GM23338 (cell line): ENCODE measurements at regions not wholly inside any gene's neighbourhood (a gene's known extent, or its start where the extent isn't known, plus 50 kb on each side); places are given as distances from the start of the nearest gene placed in this dataset.

Source experiments
- EZH2 ChIP-seq: fragments of 200-600 bp; sonication (generic); IDR thresholded peaks from one replicate; pipeline ENCODE4 v1.8.0; 2017; ENCODE audit warnings: antibody characterized with exemption, mild to moderate bottlenecking, low read depth; ENCODE audit not compliant: unreplicated experiment
- EZH2phosphoT487 ChIP-seq: fragments of 200-600 bp; sonication (generic); IDR thresholded peaks from one replicate; pipeline ENCODE4 v1.8.1; 2018; ENCODE audit warnings: antibody characterized with exemption; ENCODE audit not compliant: unreplicated experiment
- NANOG ChIP-seq: IDR thresholded peaks from 2 replicates; pipeline ENCODE4 v1.6.1; 2016; ENCODE audit warnings: antibody characterized with exemption, borderline replicate concordance
- POLR2AphosphoS5 ChIP-seq: IDR thresholded peaks from 2 replicates; pipeline ENCODE4 v1.6.1; 2016; ENCODE audit warnings: antibody characterized with exemption, low read depth
- TF ChIP-seq, protein P1 (sequence below), 2 experiments: fragments of 200-600 bp in 1 of 2; sonication (generic) in 1 of 2; conservative IDR thresholded peaks; 2 replicates each; pipeline versions ENCODE4 v1.5.1 to v1.6.1; 2016 to 2017; ENCODE audit warnings: antibody characterized with exemption in 2 of 2, low read depth in 2 of 2, mild to moderate bottlenecking in 2 of 2, moderate library complexity in 1 of 2
- TF ChIP-seq, protein P2 (sequence below): IDR thresholded peaks from one replicate; pipeline ENCODE4 v1.6.1; 2018; ENCODE audit warnings: antibody characterized with exemption; ENCODE audit not compliant: unreplicated experiment

GRCh38 chr4:173912384-173912783, 371.1 kb downstream of the FBXO8 start:
- TF ChIP-seq, protein P1, sequence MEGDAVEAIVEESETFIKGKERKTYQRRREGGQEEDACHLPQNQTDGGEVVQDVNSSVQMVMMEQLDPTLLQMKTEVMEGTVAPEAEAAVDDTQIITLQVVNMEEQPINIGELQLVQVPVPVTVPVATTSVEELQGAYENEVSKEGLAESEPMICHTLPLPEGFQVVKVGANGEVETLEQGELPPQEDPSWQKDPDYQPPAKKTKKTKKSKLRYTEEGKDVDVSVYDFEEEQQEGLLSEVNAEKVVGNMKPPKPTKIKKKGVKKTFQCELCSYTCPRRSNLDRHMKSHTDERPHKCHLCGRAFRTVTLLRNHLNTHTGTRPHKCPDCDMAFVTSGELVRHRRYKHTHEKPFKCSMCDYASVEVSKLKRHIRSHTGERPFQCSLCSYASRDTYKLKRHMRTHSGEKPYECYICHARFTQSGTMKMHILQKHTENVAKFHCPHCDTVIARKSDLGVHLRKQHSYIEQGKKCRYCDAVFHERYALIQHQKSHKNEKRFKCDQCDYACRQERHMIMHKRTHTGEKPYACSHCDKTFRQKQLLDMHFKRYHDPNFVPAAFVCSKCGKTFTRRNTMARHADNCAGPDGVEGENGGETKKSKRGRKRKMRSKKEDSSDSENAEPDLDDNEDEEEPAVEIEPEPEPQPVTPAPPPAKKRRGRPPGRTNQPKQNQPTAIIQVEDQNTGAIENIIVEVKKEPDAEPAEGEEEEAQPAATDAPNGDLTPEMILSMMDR (conservative IDR thresholded peaks at IDR 0.05; ENCODE audit: low read depth in 2 of 2): no peak
- TF ChIP-seq EZH2 (no peak), EZH2phosphoT487 (no peak), POLR2AphosphoS5 (no peak), NANOG (no peak)
- TF ChIP-seq, protein P2, sequence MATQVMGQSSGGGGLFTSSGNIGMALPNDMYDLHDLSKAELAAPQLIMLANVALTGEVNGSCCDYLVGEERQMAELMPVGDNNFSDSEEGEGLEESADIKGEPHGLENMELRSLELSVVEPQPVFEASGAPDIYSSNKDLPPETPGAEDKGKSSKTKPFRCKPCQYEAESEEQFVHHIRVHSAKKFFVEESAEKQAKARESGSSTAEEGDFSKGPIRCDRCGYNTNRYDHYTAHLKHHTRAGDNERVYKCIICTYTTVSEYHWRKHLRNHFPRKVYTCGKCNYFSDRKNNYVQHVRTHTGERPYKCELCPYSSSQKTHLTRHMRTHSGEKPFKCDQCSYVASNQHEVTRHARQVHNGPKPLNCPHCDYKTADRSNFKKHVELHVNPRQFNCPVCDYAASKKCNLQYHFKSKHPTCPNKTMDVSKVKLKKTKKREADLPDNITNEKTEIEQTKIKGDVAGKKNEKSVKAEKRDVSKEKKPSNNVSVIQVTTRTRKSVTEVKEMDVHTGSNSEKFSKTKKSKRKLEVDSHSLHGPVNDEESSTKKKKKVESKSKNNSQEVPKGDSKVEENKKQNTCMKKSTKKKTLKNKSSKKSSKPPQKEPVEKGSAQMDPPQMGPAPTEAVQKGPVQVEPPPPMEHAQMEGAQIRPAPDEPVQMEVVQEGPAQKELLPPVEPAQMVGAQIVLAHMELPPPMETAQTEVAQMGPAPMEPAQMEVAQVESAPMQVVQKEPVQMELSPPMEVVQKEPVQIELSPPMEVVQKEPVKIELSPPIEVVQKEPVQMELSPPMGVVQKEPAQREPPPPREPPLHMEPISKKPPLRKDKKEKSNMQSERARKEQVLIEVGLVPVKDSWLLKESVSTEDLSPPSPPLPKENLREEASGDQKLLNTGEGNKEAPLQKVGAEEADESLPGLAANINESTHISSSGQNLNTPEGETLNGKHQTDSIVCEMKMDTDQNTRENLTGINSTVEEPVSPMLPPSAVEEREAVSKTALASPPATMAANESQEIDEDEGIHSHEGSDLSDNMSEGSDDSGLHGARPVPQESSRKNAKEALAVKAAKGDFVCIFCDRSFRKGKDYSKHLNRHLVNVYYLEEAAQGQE: no peak
